Epithelial cell of esophagus (primary cell): ENCODE measurements at regions not wholly inside any gene's neighbourhood (a gene's known extent, or its start where the extent isn't known, plus 50 kb on each side); places are given as distances from the start of the nearest gene placed in this dataset.

Experiments used
- DNase-seq: peaks from one replicate; pipeline ENCODE4 v3.0.0; 2010; ENCODE audit warnings: low read depth
- H3K4me3 ChIP-seq: 2 replicates; pipeline ENCODE4 v1.5.1; 2011; ENCODE audit warnings: mild to moderate bottlenecking, low read length, control low read depth
- TF ChIP-seq, protein P1 (sequence below): IDR thresholded peaks from 2 replicates; pipeline ENCODE4 v1.5.1; 2011; ENCODE audit warnings: low read depth, mild to moderate bottlenecking, low read length, control low read depth, inconsistent platforms; ENCODE audit not compliant: insufficient read depth; ENCODE audit errors: missing control alignments

GRCh38 chr2:199524689-199525574 is 67.2 kb upstream of the SATB2 start:
- TF ChIP-seq, protein P1, sequence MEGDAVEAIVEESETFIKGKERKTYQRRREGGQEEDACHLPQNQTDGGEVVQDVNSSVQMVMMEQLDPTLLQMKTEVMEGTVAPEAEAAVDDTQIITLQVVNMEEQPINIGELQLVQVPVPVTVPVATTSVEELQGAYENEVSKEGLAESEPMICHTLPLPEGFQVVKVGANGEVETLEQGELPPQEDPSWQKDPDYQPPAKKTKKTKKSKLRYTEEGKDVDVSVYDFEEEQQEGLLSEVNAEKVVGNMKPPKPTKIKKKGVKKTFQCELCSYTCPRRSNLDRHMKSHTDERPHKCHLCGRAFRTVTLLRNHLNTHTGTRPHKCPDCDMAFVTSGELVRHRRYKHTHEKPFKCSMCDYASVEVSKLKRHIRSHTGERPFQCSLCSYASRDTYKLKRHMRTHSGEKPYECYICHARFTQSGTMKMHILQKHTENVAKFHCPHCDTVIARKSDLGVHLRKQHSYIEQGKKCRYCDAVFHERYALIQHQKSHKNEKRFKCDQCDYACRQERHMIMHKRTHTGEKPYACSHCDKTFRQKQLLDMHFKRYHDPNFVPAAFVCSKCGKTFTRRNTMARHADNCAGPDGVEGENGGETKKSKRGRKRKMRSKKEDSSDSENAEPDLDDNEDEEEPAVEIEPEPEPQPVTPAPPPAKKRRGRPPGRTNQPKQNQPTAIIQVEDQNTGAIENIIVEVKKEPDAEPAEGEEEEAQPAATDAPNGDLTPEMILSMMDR: no peak
- no peak for DNase-seq
- H3K4me3 ChIP-seq: no peak overlapping the region

DNA sequence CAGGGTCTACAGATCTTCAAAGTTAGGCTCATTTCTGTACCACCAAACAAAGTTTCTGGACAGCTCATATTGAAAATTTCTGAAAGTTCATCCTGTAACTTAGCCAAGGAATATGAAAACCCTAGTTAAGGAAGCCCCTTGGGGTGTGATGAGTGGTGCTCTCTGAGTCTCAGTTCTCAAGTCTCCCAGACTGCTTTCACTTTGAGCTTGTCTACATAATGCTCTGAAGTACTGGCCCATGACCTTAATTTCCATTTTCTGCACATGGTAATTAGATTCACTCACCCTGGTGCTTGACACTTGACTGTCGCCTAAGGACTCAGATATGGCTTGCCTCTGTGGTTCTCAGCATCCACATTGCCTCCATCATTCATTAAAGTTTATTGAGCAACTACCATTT is 51.7 kb upstream of the SATB2 start:
- H3K4me3 ChIP-seq: no peak overlapping the region
- no peak for DNase-seq
- TF ChIP-seq, protein P1: no peak
